WTC11 (cell line): ENCODE measurements at regions not wholly inside any gene's neighbourhood (a gene's known extent, or its start where the extent isn't known, plus 50 kb on each side); places are given as distances from the start of the nearest gene placed in this dataset.

ENCODE experiments used
- ATF2 ChIP-seq: sonication (generic); formaldehyde crosslinking; IDR thresholded peaks from 2 replicates; pipeline ENCODE4 v1.8.1; 2022; ENCODE audit warnings: low read depth, missing genetic modification reagents, borderline replicate concordance
- FOXK1 ChIP-seq: sonication (generic); formaldehyde crosslinking; IDR thresholded peaks from 2 replicates; pipeline ENCODE4 v1.8.0; 2022; ENCODE audit warnings: mild to moderate bottlenecking, moderate library complexity, missing genetic modification reagents
- MLX ChIP-seq: sonication (generic); formaldehyde crosslinking; IDR thresholded peaks from 2 replicates; pipeline ENCODE4 v1.8.1; 2023; ENCODE audit warnings: mild to moderate bottlenecking, missing genetic modification reagents, moderate library complexity
- MYBL2 ChIP-seq: sonication (generic); formaldehyde crosslinking; IDR thresholded peaks from 2 replicates; pipeline ENCODE4 v1.8.1; 2023; ENCODE audit warnings: mild to moderate bottlenecking, moderate library complexity, missing genetic modification reagents
- NR1H2 ChIP-seq: sonication (generic); formaldehyde crosslinking; IDR thresholded peaks from 2 replicates; pipeline ENCODE4 v1.9.0; 2021; ENCODE audit warnings: mild to moderate bottlenecking, moderate library complexity, missing genetic modification reagents
- NR2C2 ChIP-seq: sonication (generic); formaldehyde crosslinking; IDR thresholded peaks from 2 replicates; pipeline ENCODE4 v1.8.0; 2022; ENCODE audit warnings: mild to moderate bottlenecking, missing genetic modification reagents
- SP1 ChIP-seq: sonication (generic); formaldehyde crosslinking; conservative IDR thresholded peaks from 2 replicates; pipeline ENCODE4 v1.8.1; 2022; ENCODE audit warnings: missing genetic modification reagents
- ZNF263 ChIP-seq: sonication (generic); formaldehyde crosslinking; IDR thresholded peaks from 2 replicates; pipeline ENCODE4 v1.8.1; 2022; ENCODE audit warnings: low read depth, mild to moderate bottlenecking, moderate library complexity, missing genetic modification reagents
- ZNF317 ChIP-seq: sonication (generic); formaldehyde crosslinking; IDR thresholded peaks from 2 replicates; pipeline ENCODE4 v1.8.1; 2023; ENCODE audit warnings: low read depth, mild to moderate bottlenecking, moderate library complexity, missing genetic modification reagents, borderline replicate concordance
- TF ChIP-seq, protein P1 (sequence below): fragments of 200-600 bp; IDR thresholded peaks from 2 replicates; pipeline ENCODE4 v1.8.0; 2022; ENCODE audit warnings: antibody characterized with exemption

GRCh38 chr7:148524479-148525224 is 65.9 kb upstream of the C7orf33 start:
- TF ChIP-seq ZNF317 (no peak), ZNF263 (CRISPR knock-in tag) (no peak), NR2C2 (no peak), NR1H2 (CRISPR knock-in tag) (no peak), FOXK1 (CRISPR knock-in tag) (no peak), MYBL2 (CRISPR knock-in tag) (no peak), ATF2 (CRISPR knock-in tag) (no peak), SP1 (CRISPR knock-in tag) (no peak), MLX (CRISPR knock-in tag) (no peak)
- TF ChIP-seq, protein P1, sequence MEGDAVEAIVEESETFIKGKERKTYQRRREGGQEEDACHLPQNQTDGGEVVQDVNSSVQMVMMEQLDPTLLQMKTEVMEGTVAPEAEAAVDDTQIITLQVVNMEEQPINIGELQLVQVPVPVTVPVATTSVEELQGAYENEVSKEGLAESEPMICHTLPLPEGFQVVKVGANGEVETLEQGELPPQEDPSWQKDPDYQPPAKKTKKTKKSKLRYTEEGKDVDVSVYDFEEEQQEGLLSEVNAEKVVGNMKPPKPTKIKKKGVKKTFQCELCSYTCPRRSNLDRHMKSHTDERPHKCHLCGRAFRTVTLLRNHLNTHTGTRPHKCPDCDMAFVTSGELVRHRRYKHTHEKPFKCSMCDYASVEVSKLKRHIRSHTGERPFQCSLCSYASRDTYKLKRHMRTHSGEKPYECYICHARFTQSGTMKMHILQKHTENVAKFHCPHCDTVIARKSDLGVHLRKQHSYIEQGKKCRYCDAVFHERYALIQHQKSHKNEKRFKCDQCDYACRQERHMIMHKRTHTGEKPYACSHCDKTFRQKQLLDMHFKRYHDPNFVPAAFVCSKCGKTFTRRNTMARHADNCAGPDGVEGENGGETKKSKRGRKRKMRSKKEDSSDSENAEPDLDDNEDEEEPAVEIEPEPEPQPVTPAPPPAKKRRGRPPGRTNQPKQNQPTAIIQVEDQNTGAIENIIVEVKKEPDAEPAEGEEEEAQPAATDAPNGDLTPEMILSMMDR: no peak
